GM12872 (cell line): ENCODE measurements at regions not wholly inside any gene's neighbourhood (a gene's known extent, or its start where the extent isn't known, plus 50 kb on each side); places are given as distances from the start of the nearest gene placed in this dataset.

ENCODE experiments used
- TF ChIP-seq, protein P1 (sequence below): IDR thresholded peaks from 3 replicates; pipeline ENCODE4 v1.5.1; 2011; ENCODE audit warnings: low read depth, mild to moderate bottlenecking, low read length, moderate library complexity; ENCODE audit not compliant: insufficient read depth

GRCh38 chr11:105429096-105429910 is 180.6 kb upstream of the GRIA4 start:
- TF ChIP-seq, protein P1, sequence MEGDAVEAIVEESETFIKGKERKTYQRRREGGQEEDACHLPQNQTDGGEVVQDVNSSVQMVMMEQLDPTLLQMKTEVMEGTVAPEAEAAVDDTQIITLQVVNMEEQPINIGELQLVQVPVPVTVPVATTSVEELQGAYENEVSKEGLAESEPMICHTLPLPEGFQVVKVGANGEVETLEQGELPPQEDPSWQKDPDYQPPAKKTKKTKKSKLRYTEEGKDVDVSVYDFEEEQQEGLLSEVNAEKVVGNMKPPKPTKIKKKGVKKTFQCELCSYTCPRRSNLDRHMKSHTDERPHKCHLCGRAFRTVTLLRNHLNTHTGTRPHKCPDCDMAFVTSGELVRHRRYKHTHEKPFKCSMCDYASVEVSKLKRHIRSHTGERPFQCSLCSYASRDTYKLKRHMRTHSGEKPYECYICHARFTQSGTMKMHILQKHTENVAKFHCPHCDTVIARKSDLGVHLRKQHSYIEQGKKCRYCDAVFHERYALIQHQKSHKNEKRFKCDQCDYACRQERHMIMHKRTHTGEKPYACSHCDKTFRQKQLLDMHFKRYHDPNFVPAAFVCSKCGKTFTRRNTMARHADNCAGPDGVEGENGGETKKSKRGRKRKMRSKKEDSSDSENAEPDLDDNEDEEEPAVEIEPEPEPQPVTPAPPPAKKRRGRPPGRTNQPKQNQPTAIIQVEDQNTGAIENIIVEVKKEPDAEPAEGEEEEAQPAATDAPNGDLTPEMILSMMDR, result no peak

DNA sequence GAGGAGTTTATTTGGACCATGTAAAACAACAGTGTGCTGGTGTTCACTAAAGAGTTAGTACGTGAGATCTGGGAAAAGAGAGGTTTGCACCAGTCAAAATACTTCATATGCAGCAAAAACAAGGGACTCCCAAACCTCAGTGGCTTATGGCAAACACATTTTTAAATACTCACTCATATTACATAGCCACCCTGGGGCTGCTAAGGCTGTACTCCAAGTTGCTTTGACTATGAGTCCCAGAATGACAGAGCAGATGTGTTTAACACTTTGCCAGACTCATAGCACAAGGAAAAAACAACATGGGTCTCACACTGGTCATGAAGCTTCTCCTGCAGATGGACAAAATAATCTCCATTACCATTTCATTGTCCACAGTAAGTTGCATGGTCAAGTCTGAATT is 202.8 kb upstream of the GRIA4 start:
- TF ChIP-seq, protein P1, result no peak

- TF ChIP-seq, protein P1, result no peak
Observed at GRCh38 chr11:105401269-105401809, 208.5 kb upstream of the GRIA4 start.

GRCh38 chr11:105399511-105399910 is 210.4 kb upstream of the GRIA4 start:
- TF ChIP-seq, protein P1, result no peak

- TF ChIP-seq, protein P1, result no peak
Observed at GRCh38 chr11:105398636-105399035, 211.2 kb upstream of the GRIA4 start.

GRCh38 chr11:105393326-105393725 is 216.5 kb upstream of the GRIA4 start:
- TF ChIP-seq, protein P1, result no peak

GRCh38 chr11:105392556-105392955 is 217.3 kb upstream of the GRIA4 start:
- TF ChIP-seq, protein P1, result no peak
